ENCODE measurements at regions not wholly inside any gene's neighbourhood (a gene's known extent, or its start where the extent isn't known, plus 50 kb on each side); places are given as distances from the start of the nearest gene placed in this dataset.

DNA sequence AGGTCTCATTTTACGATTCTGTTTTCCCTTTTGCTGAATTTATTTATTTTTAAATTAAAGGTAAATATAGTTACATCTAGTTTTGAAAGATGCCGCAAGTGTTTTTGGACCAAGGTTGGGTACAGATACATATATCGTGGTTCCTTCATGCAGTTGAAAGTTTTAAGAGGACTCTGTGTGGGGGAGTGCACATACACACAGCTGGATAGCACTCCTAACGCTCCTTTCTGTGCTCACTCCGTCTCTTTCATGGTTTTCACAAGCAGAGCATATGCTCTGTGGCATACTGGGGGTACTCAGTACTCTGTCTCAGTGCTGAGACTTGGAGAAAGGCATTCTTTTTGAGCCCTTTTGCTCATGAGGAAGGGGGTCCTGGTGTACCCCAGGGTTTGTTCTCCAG is 307.5 kb downstream of the DOCK8 start:
- TF ChIP-seq ZBTB7A (IDR thresholded peaks at IDR 0.05; ENCODE audit: low read depth) (no peak), REST (IDR thresholded peaks at IDR 0.05; ENCODE audit: low read depth) (no peak), EP300 (IDR thresholded peaks at IDR 0.05; ENCODE audit: borderline replicate concordance) (no peak), NFIC (IDR thresholded peaks at IDR 0.05) (no peak), YY1 (IDR thresholded peaks at IDR 0.05; ENCODE audit: low read depth) (no peak), TCF12 (IDR thresholded peaks at IDR 0.05; ENCODE audit: low read depth) (no peak), EGR1 (IDR thresholded peaks at IDR 0.05) (no peak), TAF1 (IDR thresholded peaks at IDR 0.05; ENCODE audit: low read depth) (no peak), RAD21 (IDR thresholded peaks at IDR 0.05; ENCODE audit: low read depth) (no peak), FOXM1 (IDR thresholded peaks at IDR 0.05; ENCODE audit: borderline replicate concordance, low read depth) (no peak), CREB1 (IDR thresholded peaks at IDR 0.05; ENCODE audit: low read depth) (no peak)
- TF ChIP-seq, protein P1, sequence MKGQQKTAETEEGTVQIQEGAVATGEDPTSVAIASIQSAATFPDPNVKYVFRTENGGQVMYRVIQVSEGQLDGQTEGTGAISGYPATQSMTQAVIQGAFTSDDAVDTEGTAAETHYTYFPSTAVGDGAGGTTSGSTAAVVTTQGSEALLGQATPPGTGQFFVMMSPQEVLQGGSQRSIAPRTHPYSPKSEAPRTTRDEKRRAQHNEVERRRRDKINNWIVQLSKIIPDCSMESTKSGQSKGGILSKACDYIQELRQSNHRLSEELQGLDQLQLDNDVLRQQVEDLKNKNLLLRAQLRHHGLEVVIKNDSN (IDR thresholded peaks at IDR 0.05): no peak

- TF ChIP-seq, protein P2, sequence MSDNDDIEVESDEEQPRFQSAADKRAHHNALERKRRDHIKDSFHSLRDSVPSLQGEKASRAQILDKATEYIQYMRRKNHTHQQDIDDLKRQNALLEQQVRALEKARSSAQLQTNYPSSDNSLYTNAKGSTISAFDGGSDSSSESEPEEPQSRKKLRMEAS (IDR thresholded peaks at IDR 0.05): no peak
- TF ChIP-seq YY1 (IDR thresholded peaks at IDR 0.05; ENCODE audit: low read depth) (no peak), EGR1 (IDR thresholded peaks at IDR 0.05) (no peak), CREB1 (IDR thresholded peaks at IDR 0.05; ENCODE audit: low read depth) (no peak)
Measured at GRCh38 chr9:522658-523057, 308.0 kb downstream of the DOCK8 start.

- TF ChIP-seq YY1 (IDR thresholded peaks at IDR 0.05; ENCODE audit: low read depth): no peak
- TF ChIP-seq REST (IDR thresholded peaks at IDR 0.05; ENCODE audit: low read depth): no peak
- TF ChIP-seq FOXM1 (IDR thresholded peaks at IDR 0.05; ENCODE audit: borderline replicate concordance, low read depth): no peak
- TF ChIP-seq CEBPB (IDR thresholded peaks at IDR 0.05): no peak
Measured at GRCh38 chr9:523444-523843, 308.8 kb downstream of the DOCK8 start.

DNA sequence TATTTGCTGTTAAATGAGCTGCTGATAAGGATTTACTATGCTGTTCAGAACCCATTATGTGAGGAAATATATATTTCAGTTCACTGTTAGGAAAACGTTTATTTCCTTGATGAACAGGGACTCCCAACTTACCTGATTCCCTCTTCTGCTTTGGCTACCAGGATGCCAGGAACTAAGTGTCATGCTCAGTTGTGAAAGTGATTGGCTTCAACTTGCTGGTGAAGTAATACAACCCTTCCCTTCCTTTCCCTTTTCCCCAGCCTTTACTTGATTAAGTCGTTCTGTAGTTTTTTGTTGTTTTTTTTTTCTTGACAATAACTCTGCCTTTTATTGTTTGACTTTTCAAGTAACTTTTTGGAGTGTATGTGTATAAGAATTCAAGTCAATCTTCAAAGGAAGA is 309.3 kb downstream of the DOCK8 start:
- no peak for TF ChIP-seq REST (IDR thresholded peaks at IDR 0.05; ENCODE audit: low read depth)
- no peak for TF ChIP-seq CREB1 (IDR thresholded peaks at IDR 0.05; ENCODE audit: low read depth)
- TF ChIP-seq, protein P1 (IDR thresholded peaks at IDR 0.05): no peak
- no peak for TF ChIP-seq NFIC (IDR thresholded peaks at IDR 0.05)
- no peak for TF ChIP-seq ZBTB7A (IDR thresholded peaks at IDR 0.05; ENCODE audit: low read depth)
- TF ChIP-seq FOXM1 (IDR thresholded peaks at IDR 0.05; ENCODE audit: borderline replicate concordance, low read depth): no peak
- no peak for TF ChIP-seq EGR1 (IDR thresholded peaks at IDR 0.05)
- TF ChIP-seq RAD21 (IDR thresholded peaks at IDR 0.05; ENCODE audit: low read depth): no peak
- TF ChIP-seq CEBPB (IDR thresholded peaks at IDR 0.05): no peak

DNA sequence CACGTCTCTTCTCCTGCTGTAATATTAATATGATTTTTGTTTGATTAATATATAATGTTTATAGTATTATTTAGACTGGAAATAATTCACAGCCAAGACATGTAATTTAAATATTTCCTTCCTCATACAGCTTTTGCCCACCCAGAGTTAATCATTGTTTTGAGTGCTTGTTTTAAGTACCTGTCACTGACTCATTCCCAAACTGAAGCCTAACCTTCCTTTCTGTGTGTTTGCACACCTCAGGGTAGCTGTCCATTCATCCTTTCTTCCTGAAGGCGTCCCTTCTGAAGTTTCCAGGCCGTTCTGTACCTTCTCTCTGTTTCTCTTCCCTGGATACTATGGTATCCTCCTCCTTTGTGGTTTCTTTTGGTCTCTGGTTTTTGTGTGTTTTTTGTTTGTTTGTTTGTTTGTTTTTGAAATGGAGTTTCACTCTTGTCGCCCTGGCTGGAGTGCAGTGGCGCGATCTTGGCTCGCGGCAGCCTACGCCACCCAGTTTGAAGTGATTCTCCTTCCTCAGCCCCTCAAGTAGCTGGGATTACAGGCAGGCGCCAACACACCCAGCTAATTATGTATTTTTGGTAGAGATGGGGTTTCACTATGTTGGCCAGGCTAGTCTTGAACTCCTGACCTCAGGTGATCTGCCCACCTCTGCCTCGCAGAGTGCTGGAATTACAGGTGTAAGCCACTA is 312.4 kb downstream of the DOCK8 start:
- TF ChIP-seq FOXM1 (IDR thresholded peaks at IDR 0.05; ENCODE audit: borderline replicate concordance, low read depth) (no peak), EP300 (IDR thresholded peaks at IDR 0.05; ENCODE audit: borderline replicate concordance) (no peak), TEAD4 (IDR thresholded peaks at IDR 0.05) (no peak), REST (IDR thresholded peaks at IDR 0.05; ENCODE audit: low read depth) (no peak), YY1 (IDR thresholded peaks at IDR 0.05; ENCODE audit: low read depth) (no peak), TAF1 (IDR thresholded peaks at IDR 0.05; ENCODE audit: low read depth) (no peak), CEBPB (IDR thresholded peaks at IDR 0.05) (no peak), ZBTB7A (IDR thresholded peaks at IDR 0.05; ENCODE audit: low read depth) (no peak), NFIC (IDR thresholded peaks at IDR 0.05) (no peak), EGR1 (IDR thresholded peaks at IDR 0.05) (no peak)
